SK-N-SH (cell line): ENCODE measurements at regions not wholly inside any gene's neighbourhood (a gene's known extent, or its start where the extent isn't known, plus 50 kb on each side); places are given as distances from the start of the nearest gene placed in this dataset.
A peak's percentile ranks its signal among the peaks of the same experiment; 100 is the strongest.

Experiments used
- EZH2phosphoT487 ChIP-seq: fragments of 200-600 bp; sonication (generic); IDR thresholded peaks from 2 replicates; pipeline ENCODE4 v1.6.1; 2017; ENCODE audit warnings: low read depth, mixed run types, mild to moderate bottlenecking, antibody characterized with exemption, moderate library complexity, borderline replicate concordance
- FOXJ3 ChIP-seq: sonication (generic); formaldehyde crosslinking; IDR thresholded peaks from 2 replicates; pipeline ENCODE4 v1.5.1; 2020; ENCODE audit warnings: mild to moderate bottlenecking, missing genetic modification reagents
- GABPA ChIP-seq: IDR thresholded peaks from 2 replicates; pipeline ENCODE4 v1.4.0; 2012; ENCODE audit warnings: low read depth, mild to moderate bottlenecking
- JUND ChIP-seq: IDR thresholded peaks from 2 replicates; pipeline ENCODE4 v1.4.0; 2012
- MXI1 ChIP-seq: IDR thresholded peaks from 2 replicates; pipeline ENCODE4 v1.6.1; 2012; ENCODE audit warnings: mild to moderate bottlenecking, low read depth, low read length, improper control_type of control experiment
- RAD21 ChIP-seq: IDR thresholded peaks from 2 replicates; pipeline ENCODE4 v1.6.1; 2012; ENCODE audit warnings: mild to moderate bottlenecking, low read length
- RCOR1 ChIP-seq: fragments of 150-350 bp; IDR thresholded peaks from 2 replicates; pipeline ENCODE4 v1.6.1; 2017; ENCODE audit warnings: antibody characterized with exemption, low read length
- SIN3A ChIP-seq: IDR thresholded peaks from 2 replicates; pipeline ENCODE4 v1.6.1; 2012; ENCODE audit warnings: low read depth, mild to moderate bottlenecking, low read length, moderate library complexity, borderline replicate concordance
- TF ChIP-seq, protein P1 (sequence below): fragments of 150-350 bp; IDR thresholded peaks from 2 replicates; pipeline ENCODE4 v1.6.1; 2017; ENCODE audit warnings: antibody characterized with exemption, low read length, low read depth, borderline replicate concordance
- TF ChIP-seq, protein P2 (sequence below): fragments of 200-600 bp; sonication (generic); IDR thresholded peaks from 2 replicates; pipeline ENCODE4 v1.6.1; 2017; ENCODE audit warnings: antibody characterized with exemption, mild to moderate bottlenecking, moderate library complexity
- TF ChIP-seq, protein P3 (sequence below): IDR thresholded peaks from 2 replicates; pipeline ENCODE4 v1.4.0; 2012; ENCODE audit warnings: low read depth

DNA sequence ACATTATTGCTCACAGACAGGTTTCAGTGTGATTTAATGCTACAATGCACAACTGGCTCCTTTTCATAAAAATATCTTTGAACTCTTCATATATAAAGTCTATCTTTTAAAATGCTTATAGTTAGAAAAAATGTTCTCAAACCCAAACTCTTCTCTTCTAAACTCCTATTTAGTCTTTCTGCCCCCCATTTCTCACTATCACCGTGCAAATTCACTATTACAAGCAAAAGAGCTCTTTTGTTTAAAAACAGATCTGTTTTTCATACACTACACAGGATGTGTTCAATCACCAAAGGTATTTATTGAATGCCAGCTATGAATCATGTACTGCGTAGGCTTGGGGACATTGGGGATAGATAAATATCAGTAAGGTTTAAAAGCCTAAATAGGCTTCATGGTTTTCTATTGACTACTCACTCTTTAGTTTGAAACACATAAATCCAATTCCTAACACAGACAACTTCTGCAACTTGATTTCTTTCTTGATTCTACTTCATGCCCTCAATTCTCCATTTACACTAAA lies 692.3 kb downstream of the C12orf50 start:
- TF ChIP-seq, protein P1, sequence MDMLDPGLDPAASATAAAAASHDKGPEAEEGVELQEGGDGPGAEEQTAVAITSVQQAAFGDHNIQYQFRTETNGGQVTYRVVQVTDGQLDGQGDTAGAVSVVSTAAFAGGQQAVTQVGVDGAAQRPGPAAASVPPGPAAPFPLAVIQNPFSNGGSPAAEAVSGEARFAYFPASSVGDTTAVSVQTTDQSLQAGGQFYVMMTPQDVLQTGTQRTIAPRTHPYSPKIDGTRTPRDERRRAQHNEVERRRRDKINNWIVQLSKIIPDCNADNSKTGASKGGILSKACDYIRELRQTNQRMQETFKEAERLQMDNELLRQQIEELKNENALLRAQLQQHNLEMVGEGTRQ, result no peak
- TF ChIP-seq, protein P2, sequence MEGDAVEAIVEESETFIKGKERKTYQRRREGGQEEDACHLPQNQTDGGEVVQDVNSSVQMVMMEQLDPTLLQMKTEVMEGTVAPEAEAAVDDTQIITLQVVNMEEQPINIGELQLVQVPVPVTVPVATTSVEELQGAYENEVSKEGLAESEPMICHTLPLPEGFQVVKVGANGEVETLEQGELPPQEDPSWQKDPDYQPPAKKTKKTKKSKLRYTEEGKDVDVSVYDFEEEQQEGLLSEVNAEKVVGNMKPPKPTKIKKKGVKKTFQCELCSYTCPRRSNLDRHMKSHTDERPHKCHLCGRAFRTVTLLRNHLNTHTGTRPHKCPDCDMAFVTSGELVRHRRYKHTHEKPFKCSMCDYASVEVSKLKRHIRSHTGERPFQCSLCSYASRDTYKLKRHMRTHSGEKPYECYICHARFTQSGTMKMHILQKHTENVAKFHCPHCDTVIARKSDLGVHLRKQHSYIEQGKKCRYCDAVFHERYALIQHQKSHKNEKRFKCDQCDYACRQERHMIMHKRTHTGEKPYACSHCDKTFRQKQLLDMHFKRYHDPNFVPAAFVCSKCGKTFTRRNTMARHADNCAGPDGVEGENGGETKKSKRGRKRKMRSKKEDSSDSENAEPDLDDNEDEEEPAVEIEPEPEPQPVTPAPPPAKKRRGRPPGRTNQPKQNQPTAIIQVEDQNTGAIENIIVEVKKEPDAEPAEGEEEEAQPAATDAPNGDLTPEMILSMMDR, result no peak
- TF ChIP-seq, protein P3, sequence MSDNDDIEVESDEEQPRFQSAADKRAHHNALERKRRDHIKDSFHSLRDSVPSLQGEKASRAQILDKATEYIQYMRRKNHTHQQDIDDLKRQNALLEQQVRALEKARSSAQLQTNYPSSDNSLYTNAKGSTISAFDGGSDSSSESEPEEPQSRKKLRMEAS, result no peak
- TF ChIP-seq SIN3A (no peak), EZH2phosphoT487 (no peak), RAD21 (no peak), GABPA (no peak), FOXJ3 (CRISPR knock-in tag) (no peak), MXI1 (no peak), RCOR1 (no peak), JUND (peak; percentile 82)
